Sigmoid colon (tissue), 4 donors: ENCODE measurements at regions not wholly inside any gene's neighbourhood (a gene's known extent, or its start where the extent isn't known, plus 50 kb on each side); places are given as distances from the start of the nearest gene placed in this dataset.
A peak's percentile ranks its signal among the peaks of the same experiment; 100 is the strongest.

Experiments used
- EP300 ChIP-seq, 4 donors: sonication (generic); formaldehyde crosslinking; IDR thresholded peaks; one replicate each; pipeline ENCODE4 v1.6.1; 2017; ENCODE audit warnings: antibody characterized with exemption in 4 of 4
- POLR2AphosphoS5 ChIP-seq, 4 donors: sonication (generic); formaldehyde crosslinking; IDR thresholded peaks; one replicate each; pipeline ENCODE4 v1.6.1; 2017; ENCODE audit warnings: antibody characterized with exemption in 4 of 4
- TF ChIP-seq, protein P1 (sequence below), 4 experiments: fragments of 450-650 bp in 3 of 4; fragments of 200-600 bp in 1 of 4; IDR thresholded peaks; one replicate each; pipeline ENCODE4 v1.5.1; 2016 to 2019; ENCODE audit warnings: antibody characterized with exemption in 4 of 4, mild to moderate bottlenecking in 3 of 4, moderate library complexity in 2 of 4

- TF ChIP-seq, protein P1, sequence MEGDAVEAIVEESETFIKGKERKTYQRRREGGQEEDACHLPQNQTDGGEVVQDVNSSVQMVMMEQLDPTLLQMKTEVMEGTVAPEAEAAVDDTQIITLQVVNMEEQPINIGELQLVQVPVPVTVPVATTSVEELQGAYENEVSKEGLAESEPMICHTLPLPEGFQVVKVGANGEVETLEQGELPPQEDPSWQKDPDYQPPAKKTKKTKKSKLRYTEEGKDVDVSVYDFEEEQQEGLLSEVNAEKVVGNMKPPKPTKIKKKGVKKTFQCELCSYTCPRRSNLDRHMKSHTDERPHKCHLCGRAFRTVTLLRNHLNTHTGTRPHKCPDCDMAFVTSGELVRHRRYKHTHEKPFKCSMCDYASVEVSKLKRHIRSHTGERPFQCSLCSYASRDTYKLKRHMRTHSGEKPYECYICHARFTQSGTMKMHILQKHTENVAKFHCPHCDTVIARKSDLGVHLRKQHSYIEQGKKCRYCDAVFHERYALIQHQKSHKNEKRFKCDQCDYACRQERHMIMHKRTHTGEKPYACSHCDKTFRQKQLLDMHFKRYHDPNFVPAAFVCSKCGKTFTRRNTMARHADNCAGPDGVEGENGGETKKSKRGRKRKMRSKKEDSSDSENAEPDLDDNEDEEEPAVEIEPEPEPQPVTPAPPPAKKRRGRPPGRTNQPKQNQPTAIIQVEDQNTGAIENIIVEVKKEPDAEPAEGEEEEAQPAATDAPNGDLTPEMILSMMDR (IDR thresholded peaks at IDR 0.05), result peak; percentile 63 to 77 (median 71)
- no peak for TF ChIP-seq EP300 (IDR thresholded peaks at IDR 0.05)
- TF ChIP-seq POLR2AphosphoS5 (IDR thresholded peaks at IDR 0.05), result no peak
Observed at GRCh38 chr9:87336914-87337333, 160.7 kb upstream of the DAPK1 start.
